ENCODE measurements at regions not wholly inside any gene's neighbourhood (a gene's known extent, or its start where the extent isn't known, plus 50 kb on each side); places are given as distances from the start of the nearest gene placed in this dataset.

DNA sequence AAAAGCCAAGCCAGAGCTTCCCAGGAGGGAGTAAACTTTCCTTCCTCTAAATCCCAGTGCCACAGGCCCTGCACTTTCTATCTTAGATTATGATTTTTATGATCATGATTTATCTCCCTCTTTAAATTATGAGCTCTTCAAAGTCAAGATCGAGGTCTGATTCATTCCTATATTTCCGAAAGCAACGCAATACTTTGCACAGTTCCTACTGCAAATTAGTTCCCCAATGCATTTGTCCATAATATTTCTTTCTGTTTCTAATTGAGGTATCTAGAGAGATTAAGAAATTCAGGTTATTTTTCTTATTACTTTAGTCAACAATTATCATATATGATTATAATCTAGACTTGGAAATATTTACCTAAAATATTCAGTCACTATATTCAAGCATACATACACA is 173.1 kb upstream of the LPP start:
- no peak for DNase-seq

DNA sequence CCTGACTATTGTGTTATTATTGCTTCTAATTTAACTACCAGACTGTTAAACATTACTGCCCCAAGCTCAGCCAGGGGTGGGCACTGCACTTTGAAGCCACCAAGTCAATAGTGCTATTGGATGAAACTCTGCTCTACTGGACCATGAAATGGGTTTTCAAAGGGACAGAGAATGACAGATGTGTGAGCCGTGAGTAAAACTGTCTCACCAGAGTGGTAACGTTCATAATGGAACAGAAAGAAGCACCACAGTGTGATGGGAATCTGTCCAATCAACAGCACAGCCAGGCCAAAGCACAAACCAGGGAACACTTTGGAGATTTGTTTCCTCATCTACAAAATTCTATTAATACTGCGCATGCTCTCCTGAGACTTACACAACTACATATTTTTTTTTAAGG is 171.8 kb upstream of the LPP start:
- DNase-seq = no peak

DNA sequence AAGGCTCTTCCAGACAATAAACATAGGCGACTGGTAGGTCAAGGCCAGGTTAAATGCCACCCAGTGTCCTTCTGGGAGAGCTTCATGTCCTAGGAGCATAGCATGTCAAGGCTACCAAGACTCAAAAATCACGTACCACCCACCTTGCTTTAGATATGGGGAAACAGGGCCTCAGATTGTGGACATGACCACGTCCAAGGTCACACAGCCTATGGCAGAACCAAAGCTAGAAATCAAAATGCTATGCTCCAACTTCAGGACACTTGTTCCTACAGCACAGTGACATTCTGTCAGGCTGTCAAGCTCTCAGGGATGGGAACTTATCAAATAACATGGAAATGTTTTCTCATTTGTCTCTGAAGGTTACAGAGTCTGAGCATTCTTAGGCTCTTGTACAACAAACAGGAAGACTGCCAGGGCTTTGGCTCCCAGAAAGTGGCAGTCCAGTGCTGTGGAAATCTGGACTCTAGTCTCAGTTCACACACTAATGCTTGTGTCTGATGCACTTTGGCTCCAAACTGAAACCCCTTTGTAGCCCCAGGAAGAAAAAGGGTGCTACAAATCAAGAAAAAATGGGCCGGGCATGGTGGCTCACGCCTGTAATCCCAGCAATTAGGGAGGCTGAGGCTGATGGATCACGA is 170.4 kb upstream of the LPP start:
- no peak for DNase-seq

DNA sequence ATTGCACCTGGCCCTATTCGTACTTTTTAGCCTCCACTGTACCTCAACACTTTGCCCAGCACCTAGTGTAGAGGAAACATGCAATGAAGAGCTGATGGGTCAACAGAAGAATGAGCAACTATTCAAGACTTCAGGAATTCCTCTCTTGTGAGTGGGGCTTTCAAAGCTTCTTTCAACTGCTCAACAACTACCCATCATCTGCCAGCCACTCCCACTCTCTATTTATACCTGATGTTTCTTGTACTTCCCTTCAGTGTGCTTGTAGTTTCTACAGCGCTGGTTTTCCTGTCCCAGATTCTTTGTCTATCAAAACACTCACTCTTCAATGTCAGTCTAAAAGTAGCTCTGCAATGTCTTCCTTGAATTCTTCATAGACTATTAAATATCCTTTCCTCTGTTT is 168.3 kb upstream of the LPP start:
- DNase-seq = no peak

DNA sequence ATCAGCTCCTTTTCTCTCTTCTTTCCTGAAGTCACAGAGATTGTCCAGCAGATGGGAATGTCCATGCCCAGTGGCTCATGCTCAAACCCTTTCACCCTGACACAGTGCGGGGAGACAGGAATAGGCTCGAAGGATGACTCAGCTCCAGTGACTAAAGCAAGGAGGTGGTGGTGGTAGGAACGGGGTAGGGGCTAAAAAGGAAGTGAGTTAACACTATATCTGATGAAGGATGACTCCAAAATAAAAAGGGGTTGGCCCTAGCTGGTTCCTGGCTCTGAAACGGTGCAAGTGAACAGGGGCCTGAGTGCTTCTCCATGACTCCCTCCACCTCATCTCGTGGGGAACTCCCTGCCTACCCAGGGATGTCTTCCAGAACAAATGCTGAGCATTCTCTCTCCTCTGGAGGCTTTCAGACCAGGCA is 167.4 kb upstream of the LPP start:
- peak; percentile 27 for DNase-seq

DNA sequence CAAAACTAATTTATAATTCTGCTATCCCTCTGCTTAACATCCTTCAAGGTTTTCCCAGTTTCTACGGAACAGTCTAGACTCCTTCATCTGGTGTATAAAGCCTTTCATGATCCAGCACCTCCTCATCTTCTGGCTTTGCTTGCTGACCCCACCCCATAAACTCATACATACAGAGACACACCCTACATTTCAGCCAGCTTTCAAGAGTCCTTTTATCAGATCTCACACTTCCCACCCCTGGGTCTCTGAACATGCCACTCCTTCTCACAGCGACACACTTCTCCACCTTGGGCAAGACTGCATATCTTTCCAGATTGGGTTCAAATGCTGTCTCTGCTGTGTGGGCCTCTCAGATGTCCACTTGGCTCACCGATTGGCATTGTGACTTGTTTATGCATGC is 166.8 kb upstream of the LPP start:
- no peak for DNase-seq

DNA sequence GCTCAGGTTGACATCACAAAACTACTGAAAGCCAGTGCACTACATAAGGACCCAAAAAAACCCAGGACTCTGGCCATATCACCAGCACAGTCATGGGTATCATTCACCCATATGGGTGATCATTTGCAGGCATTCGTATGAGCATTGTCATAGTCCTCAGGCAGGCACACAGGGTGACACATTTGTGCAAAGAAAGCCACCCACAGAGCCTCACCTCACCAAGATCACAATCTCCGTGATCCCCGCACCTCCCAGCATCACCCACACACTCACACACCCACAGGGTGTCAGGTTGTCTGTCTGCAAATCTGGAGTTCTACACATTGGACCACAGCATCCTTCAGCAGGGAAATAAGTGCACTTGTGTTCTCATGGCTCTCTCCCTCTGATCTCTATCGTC is 166.0 kb upstream of the LPP start:
- DNase-seq = no peak

DNA sequence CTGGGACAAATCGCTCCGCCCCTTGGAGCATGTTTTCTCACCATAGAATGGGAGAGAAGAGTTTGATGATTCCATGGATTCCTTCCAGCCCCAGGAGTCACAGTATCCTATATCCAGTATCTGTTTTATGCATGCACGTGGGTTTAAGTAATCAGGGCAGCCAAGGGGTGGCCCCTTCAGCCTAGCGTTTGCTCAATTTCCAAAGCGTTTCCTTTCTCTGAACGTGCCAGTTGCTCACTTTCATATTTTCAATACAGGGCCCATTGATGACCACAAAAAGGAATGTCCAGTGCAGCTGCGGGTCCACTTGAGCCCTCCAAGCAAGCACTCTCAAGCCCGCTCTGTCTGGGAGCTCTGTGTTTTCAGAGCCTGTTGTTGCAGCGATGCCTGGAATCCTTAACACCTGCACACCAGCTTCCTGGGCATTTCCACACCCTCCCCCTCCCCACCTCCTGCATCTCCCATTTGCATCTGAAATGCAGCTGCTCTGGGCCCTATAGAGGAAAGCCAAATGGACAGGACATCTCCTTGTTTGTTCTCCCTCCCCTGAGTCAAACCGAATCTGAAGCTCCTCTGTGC is 164.3 kb upstream of the LPP start:
- DNase-seq = no peak

DNA sequence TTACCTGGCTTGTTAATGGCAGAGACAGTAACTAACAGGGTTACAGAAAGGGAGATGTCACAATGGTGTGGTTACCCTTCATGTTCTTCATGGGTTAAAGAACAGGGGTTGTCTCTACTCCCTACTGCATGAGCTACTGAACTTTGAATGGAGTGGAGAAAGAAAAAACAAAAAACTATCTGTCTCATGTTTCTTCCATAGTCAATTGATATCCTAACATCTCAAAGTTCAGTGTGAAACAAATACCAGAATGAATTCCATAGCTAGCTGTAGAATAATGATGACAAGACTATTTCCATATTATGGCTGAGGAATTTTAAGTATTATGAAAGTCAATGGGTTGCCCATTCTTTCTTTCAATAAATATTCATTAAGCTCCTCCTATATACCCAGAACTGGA is 161.3 kb upstream of the LPP start:
- no peak for DNase-seq

DNA sequence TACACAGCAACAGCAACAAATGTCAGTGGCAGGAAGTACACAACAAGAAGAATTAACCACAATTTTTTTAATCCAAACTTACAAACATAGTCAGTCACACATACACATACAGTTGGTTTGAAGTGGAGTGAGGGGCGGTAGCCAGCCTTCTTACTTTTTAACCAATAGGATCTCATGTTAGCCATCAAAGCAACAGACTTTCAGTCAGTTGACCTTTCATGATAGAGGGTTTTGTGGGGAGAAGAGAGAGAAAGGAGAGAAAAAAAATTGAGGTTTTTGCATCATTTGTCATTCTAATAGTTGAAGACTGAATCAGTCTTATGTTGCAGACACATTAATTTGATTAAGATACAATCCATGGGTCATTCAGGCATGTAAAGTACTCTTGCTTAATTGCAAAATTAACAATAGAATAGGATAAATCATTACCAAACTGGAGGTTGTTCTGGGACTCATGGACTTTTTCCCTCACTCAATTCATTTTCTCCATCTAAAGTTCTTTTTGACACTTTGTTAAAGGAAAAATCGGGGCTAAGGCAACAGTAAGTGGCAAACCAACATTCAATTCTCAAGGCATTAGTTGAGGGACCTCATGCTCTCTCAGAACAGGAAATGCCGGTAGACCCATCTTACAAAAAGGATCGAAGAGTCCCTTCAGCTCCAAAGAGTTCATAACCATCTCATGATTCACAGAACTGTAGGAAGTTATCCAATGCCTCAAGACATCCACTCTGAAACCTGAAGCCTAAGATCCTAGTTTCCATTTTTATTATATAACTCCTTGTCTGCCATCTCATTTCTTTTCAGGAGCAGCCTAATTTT is 159.5 kb upstream of the LPP start:
- no peak for DNase-seq

DNA sequence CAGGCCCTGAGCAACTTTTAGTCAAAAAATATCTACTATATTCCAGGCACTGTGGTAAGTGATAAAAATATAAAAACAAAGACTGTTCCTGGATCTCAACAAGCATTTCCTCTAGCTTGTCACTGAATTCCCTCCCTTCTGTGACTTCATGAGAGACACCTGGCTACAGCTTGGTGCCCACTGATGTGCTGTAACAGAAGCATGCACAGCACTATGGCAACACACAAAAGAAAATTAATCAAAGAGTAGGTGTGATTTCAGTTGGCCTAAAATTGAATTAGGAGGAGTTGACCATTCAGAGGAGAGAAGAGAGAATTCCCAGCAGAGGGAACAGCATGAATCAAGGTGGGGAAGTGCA is 158.9 kb upstream of the LPP start:
- no peak for DNase-seq

DNA sequence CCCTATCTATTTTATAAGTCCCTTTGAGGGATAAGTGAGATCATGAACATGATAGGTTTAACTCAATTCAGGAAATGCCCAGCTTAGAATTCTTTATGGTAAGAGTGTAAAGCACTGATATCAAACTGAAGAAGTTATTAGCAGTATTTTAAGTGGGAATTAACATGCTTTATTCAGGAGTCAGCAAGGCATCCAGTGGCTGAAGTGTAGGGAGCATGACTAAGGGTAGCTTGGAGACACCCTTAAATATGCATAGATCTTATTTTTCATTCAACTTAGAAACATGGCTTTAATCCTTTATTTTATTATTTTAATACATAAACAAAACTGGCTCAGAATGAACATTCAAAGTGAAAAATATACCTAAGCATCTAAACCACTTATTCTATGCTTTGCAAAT is 158.3 kb upstream of the LPP start:
- DNase-seq = no peak

DNA sequence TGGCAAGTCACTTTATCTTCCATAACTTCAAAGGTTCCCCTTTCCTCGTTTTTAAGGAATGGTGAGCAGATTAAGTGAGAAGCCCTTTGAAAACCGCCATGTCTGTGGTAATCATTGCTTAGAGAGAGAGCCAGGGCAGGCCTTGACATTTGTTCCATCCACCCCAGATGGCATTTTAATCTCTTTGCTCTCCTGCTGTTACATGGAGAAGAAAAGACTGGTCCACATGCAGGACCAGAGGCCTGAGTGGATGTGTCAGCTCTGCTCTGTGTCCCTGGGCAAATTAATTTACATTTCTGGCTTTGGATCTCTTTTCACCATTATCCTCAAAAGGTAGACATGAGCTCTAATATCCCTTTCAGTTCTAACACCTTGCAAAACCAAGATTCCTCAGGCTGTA is 157.3 kb upstream of the LPP start:
- DNase-seq = no peak

DNA sequence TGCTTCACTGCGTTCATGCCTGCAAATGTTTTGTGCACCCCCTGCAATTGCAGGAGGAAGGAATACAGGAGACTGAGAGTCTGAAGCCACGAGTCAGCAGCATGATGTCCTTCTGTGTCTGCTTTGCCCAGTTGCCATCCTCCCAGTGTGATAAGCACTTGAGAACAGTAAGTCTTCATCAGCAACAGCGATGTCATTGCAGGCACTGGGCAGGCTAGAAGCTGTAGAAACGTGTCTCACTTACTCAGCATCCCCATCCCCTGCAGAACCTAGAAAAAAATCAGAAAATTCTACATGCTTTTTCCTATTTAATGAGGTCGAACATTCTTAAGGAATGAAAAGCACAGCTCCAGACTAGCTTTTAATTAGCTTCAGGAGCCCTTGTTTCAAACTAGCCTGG is 156.5 kb upstream of the LPP start:
- no peak for DNase-seq

DNA sequence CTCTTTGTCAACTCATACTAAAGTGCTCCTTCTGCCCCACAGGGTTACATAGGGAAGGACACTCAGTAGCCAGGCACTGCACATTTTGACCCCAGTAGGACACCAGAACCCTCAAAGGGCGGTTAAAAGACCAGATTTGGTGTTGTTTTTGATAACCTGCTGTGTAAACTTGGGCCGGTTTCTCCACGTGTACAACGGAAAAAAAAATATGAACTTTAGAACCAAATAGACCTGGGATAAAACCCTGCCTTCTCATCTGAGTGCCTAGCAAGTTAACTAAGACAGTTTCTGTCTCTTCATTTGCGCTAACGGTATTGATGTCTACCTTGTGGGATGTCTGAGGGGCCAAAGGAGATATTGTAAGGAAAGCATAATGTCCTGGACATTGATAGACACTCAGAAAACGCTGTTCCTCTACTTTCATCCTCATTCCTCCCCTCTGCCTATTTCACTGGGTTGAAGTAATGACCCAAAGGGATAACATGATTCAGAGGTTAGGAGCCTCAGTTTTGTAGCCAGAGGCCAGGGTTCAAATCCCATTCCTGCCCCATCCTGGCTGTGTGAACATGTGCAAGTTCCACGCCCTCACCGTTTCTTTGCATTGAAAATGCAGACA is 155.9 kb upstream of the LPP start:
- DNase-seq = no peak

DNA sequence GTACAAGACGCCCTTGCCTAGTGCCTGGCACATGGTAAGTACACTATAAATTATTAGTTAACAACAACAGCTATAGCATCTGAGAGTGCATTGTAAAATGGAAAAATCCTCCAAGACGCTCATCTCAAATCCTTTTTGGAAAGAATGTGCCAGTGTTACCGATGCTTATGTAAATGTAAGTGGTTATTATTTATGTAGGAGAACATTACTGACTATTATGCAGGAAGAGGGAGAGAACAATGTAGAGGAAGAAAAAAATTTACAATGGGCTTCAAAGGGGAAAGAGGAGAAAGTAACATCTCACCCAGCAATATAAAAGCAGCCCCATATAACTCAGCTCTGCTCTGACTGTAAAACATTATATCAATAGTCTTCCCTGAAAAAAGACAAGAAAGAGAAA is 155.3 kb upstream of the LPP start:
- DNase-seq = no peak

DNA sequence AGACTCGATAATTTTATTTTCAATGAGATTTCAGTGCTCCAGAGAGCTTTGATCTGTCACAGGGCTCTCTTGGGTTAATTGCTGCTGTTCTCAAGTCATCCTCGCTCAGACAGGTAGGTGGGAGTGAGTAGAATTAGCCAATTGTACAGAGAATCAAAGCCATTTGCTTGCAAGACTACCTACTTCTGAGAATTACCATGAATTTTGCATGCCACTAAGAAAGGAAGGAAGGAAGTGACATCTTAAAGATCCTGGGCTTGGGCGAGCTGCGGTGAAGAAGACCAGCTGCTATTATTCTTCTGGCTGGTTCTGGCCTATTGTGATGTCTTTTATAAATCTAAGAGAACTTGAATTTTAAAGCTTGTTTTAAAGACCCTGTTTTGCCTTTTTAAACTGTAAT is 154.1 kb upstream of the LPP start:
- DNase-seq = no peak

DNA sequence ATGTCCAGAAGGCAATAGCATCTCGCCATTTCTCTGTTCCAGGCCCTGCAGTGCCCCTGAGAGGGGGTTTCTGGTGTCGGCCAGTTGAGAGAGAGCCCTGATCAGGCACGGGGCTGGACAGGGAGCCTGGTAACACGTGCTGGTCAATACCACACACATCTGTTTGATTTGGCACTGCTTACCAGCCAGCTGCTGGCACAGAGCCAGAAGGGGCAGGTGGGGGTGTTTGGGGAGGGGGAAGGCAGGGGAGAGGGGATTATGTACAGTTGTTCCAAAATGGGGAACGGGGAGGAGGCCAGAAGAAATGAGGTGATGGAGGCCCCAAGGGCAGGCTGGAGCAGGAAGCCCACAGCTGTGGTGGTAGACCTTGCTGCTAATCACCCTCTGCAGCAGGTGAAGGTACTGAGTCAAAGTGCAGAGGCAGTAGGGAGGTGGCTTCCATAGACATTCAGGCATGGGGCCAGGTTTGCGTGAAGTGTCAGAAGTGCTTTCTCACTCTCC is 153.5 kb upstream of the LPP start:
- DNase-seq = no peak

DNA sequence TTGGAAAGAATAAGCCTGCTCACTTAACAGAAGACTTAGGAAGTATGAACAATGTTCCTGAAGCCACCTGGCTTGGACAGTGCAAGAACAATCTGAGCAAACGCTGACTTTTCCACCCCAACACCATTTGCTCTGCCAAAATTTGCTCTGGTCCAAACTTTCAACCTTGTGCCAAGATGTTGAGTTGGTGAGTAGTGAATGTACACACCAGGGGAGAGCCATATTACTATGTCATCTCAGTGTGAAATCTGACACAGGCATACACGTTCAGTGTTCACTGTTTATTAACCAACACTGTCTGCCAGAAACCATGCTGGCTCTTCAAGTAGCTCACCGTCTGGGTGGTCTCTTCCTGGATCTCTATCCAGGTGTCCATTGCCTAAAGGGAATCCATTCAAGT is 152.9 kb upstream of the LPP start:
- no peak for DNase-seq

DNA sequence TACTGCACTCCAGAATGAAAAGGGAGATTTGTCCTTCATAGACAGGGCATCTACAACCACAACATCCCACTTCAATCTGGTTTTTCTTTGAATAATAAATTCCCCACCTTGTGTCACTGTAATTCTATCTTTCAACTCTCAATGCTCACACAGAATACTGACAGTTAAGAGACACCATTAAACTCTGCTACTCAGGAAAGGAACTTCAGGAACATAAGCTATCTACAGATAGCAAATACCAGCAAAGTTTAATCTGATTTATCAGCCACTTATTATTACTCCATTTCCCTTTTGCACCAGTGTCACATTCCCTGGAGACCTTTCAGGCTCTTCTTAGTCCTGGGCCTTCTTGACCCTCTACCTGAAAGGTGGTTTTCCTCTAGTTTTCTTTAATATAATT is 152.0 kb upstream of the LPP start:
- no peak for DNase-seq

DNA sequence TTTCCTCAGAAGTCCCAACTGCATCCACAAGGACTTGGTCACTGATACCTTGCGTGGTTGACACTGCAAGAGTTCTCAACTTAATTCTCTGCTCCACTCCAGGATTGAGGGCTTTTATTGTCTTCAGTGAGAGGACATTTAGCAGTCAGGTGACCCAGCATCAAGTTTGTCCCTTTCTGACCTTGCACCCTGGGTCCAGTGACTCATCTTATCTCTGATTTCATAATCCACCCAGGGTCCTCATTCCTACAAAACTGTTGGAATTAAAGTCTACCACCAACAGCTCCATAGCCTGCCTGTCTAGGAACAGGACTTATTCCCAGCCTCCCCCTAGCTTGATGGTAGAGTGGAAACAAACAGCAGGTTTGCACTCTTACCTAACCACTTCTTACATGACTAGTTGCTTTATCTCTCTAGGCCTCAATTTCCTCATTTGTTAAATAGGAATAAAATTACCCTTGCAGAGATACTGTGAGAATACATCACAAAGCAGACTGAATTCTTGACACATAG is 151.3 kb upstream of the LPP start:
- no peak for DNase-seq

DNA sequence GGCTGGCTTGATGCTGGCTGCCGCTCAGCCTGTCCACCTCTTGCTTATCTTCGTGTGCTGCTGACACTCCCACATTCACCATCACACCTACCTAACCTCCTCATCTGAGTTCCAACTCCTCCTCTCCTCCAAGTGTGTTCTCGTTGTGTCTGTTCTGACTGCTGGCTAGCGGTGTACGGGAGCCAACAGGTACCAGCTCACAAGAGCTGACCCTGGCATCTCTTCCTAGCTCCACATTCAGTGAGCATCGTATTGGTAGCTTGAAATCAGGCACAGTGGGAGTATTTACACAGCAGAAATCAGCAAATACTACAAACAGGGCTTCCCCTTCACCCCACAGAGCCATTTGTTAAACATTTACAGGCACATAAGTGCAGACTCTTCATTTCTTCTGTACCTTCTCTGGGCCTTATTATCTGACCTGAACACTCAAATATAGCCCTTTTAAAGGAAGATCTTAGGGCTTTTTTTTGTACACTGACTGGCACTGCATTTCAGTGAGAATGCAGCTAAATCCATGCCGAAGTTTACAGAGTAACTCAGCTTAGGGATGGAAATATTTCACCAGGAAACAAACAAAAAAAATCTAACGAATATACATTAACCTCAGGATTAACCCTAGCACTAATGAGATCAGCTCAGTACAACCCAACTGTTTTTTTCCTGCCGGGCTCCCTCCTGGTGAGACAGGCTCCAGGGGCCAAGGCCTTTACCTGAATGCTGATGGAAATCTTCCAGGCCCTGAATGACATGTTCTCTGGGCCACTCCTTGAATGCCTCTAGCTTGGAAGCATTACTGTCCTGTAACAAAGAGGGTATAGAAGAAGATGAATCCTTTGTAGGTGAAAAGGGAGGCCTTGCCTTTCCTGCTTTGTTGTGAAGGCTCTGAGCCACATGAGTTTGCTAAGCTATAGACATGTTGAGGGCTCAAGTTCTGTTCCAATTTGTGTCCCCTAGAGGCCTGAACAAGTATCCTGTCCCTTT is 150.5 kb upstream of the LPP start:
- DNase-seq = no peak
